IMR-90 (cell line): ENCODE measurements at regions not wholly inside any gene's neighbourhood (a gene's known extent, or its start where the extent isn't known, plus 50 kb on each side); places are given as distances from the start of the nearest gene placed in this dataset.

Experiments
- ATAC-seq: fragments of 200-7000 bp; cut with Tn5 transposase; 2 replicates; pipeline ENCODE4 v1.9.1; 2020; ENCODE audit warnings: low read depth, mild to moderate bottlenecking, moderate library complexity
- BruUV-seq: library from RNA; stranded (reverse); fragments of 400-500 nt; replicated peaks from 2 replicates; lab custom pipeline; 2021; lab: Mats Ljungman, UMichigan
- CTCF ChIA-PET: fragments of 300-600 bp; formaldehyde crosslinking; extraction: SDS; loops from one replicate; lab custom pipeline; 2021; ENCODE audit warnings: antibody characterized with exemption; lab: Yijun Ruan, JAX
- POLR2A ChIA-PET: fragments of 300-600 bp; sonication (Branson Sonifier 250); formaldehyde crosslinking; loops from one replicate; lab custom pipeline; 2022; ENCODE audit warnings: antibody characterized with exemption; ENCODE audit not compliant: unreplicated experiment; lab: Charles Lee
- DNase-seq: peaks from one replicate; pipeline ENCODE4 v3.0.0; 2013
- H2AFZ ChIP-seq: replicated peaks from 2 replicates; pipeline ENCODE3; 2013; ENCODE audit warnings: low read length, mild to moderate bottlenecking; ENCODE audit not compliant: poor library complexity
- H2AK5ac ChIP-seq: 2 replicates; pipeline ENCODE4 v1.6.1; 2013; ENCODE audit warnings: low read depth, low read length, inconsistent platforms
- H2AK9ac ChIP-seq: replicated peaks from 2 replicates; pipeline ENCODE3; 2013; ENCODE audit warnings: mild to moderate bottlenecking, low read depth, low read length, moderate library complexity; ENCODE audit not compliant: poor library complexity
- H2BK120ac ChIP-seq: 2 replicates; pipeline ENCODE4 v1.6.1; 2013; ENCODE audit warnings: low read depth, low read length, inconsistent platforms
- H2BK15ac ChIP-seq: 3 replicates; pipeline ENCODE4 v1.6.1; 2013; ENCODE audit warnings: low read depth, low read length, inconsistent platforms
- H2BK20ac ChIP-seq: 2 replicates; pipeline ENCODE4 v1.6.1; 2013; ENCODE audit warnings: low read depth, mild to moderate bottlenecking, inconsistent platforms, low read length, moderate library complexity
- H2BK5ac ChIP-seq: 2 replicates; pipeline ENCODE4 v1.6.1; 2013; ENCODE audit warnings: mild to moderate bottlenecking, low read depth, low read length, inconsistent platforms; ENCODE audit not compliant: poor library complexity, severe bottlenecking
- H3K14ac ChIP-seq: replicated peaks from 2 replicates; pipeline ENCODE4 v1.6.1; 2013; ENCODE audit warnings: low read depth, low read length, inconsistent platforms
- H3K18ac ChIP-seq: 2 replicates; pipeline ENCODE4 v1.6.1; 2013; ENCODE audit warnings: low read depth, low read length, control low read depth
- H3K23ac ChIP-seq: 2 replicates; pipeline ENCODE4 v1.6.1; 2013; ENCODE audit warnings: low read depth, low read length, inconsistent platforms
- H3K27ac ChIP-seq: 2 replicates; pipeline ENCODE4 v1.5.1; 2013; ENCODE audit warnings: mild to moderate bottlenecking, control low read depth, low read length; ENCODE audit not compliant: insufficient read depth
- H3K27me3 ChIP-seq: 2 replicates; pipeline ENCODE4 v1.6.1; 2013; ENCODE audit warnings: low read length; ENCODE audit not compliant: control insufficient read depth, insufficient read depth
- H3K36me3 ChIP-seq: 2 replicates; pipeline ENCODE4 v1.6.1; 2013; ENCODE audit warnings: low read length, mixed read lengths; ENCODE audit not compliant: control insufficient read depth, insufficient read depth
- H3K4ac ChIP-seq: 2 replicates; pipeline ENCODE4 v1.6.1; 2013; ENCODE audit warnings: low read depth, low read length, inconsistent platforms
- H3K4me1 ChIP-seq: 2 replicates; pipeline ENCODE4 v1.6.1; 2013; ENCODE audit warnings: low read length, mixed read lengths; ENCODE audit not compliant: control insufficient read depth, insufficient read depth
- H3K4me2 ChIP-seq: 2 replicates; pipeline ENCODE4 v1.6.1; 2013; ENCODE audit warnings: low read depth, mild to moderate bottlenecking, control low read depth, low read length, moderate library complexity
- H3K4me3 ChIP-seq: 2 replicates; pipeline ENCODE4 v1.5.1; 2013; ENCODE audit warnings: low read depth, mild to moderate bottlenecking, control low read depth, low read length, moderate library complexity; ENCODE audit not compliant: insufficient read depth
- H3K56ac ChIP-seq: 2 replicates; pipeline ENCODE4 v1.6.1; 2013; ENCODE audit warnings: low read length, inconsistent platforms; ENCODE audit not compliant: insufficient read depth; ENCODE audit errors: extremely low read depth
- H3K79me1 ChIP-seq, 2 experiments: 2 replicates each; pipeline ENCODE4 v1.6.1; 2013; ENCODE audit warnings: low read length in 2 of 2, inconsistent platforms in 1 of 2, low read depth in 1 of 2
- H3K9ac ChIP-seq: 2 replicates; pipeline ENCODE4 v1.6.1; 2013; ENCODE audit warnings: low read depth, low read length, control low read depth
- H3K9me1 ChIP-seq: 2 replicates; pipeline ENCODE4 v1.6.1; 2013; ENCODE audit warnings: low read length, inconsistent platforms; ENCODE audit not compliant: insufficient read depth
- H3K9me3 ChIP-seq: 2 replicates; pipeline ENCODE4 v1.6.1; 2013; ENCODE audit warnings: low read length; ENCODE audit not compliant: control insufficient read depth, insufficient read depth
- H4K20me1 ChIP-seq: 2 replicates; pipeline ENCODE4 v1.6.1; 2013; ENCODE audit warnings: low read length, inconsistent platforms; ENCODE audit not compliant: insufficient read depth
- H4K5ac ChIP-seq: 2 replicates; pipeline ENCODE4 v1.6.1; 2013; ENCODE audit warnings: mild to moderate bottlenecking, low read depth, low read length, control low read depth
- H4K8ac ChIP-seq, 2 experiments: 2 replicates each; pipeline ENCODE4 v1.6.1; 2013; ENCODE audit warnings: low read depth in 2 of 2, low read length in 2 of 2, control low read depth in 1 of 2, inconsistent platforms in 1 of 2
- H4K91ac ChIP-seq: 2 replicates; pipeline ENCODE4 v1.6.1; 2013; ENCODE audit warnings: low read depth, low read length, inconsistent platforms; ENCODE audit not compliant: insufficient read depth
- BHLHE40 ChIP-seq: fragments of 150-350 bp; IDR thresholded peaks from 2 replicates; pipeline ENCODE4 v1.6.1; 2016; ENCODE audit warnings: mild to moderate bottlenecking, low read depth, low read length
- CEBPB ChIP-seq: IDR thresholded peaks from 2 replicates; pipeline ENCODE4 v1.6.1; 2012; ENCODE audit warnings: low read depth, low read length, improper control_type of control experiment
- CHD1 ChIP-seq: IDR thresholded peaks from 2 replicates; pipeline ENCODE4 v1.6.1; 2012; ENCODE audit warnings: low read depth, low read length, improper control_type of control experiment
- ELK1 ChIP-seq: fragments of 150-350 bp; IDR thresholded peaks from 2 replicates; pipeline ENCODE4 v1.6.1; 2016; ENCODE audit warnings: low read depth, mild to moderate bottlenecking, low read length, moderate library complexity, borderline replicate concordance
- FOS ChIP-seq: fragments of 150-350 bp; IDR thresholded peaks from 2 replicates; pipeline ENCODE4 v1.6.1; 2016; ENCODE audit warnings: low read depth, low read length
- MAFK ChIP-seq: IDR thresholded peaks from 2 replicates; pipeline ENCODE4 v1.6.1; 2012; ENCODE audit warnings: low read depth, low read length, improper control_type of control experiment
- MAZ ChIP-seq: IDR thresholded peaks from 2 replicates; pipeline ENCODE4 v1.6.1; 2012; ENCODE audit warnings: low read depth, mild to moderate bottlenecking, low read length, improper control_type of control experiment, moderate library complexity, borderline replicate concordance
- MXI1 ChIP-seq: IDR thresholded peaks from 2 replicates; pipeline ENCODE4 v1.6.1; 2012; ENCODE audit warnings: low read depth, mild to moderate bottlenecking, low read length, moderate library complexity, borderline replicate concordance
- NFE2L2 ChIP-seq: fragments of 150-350 bp; IDR thresholded peaks from 2 replicates; pipeline ENCODE4 v1.6.1; 2016; ENCODE audit warnings: low read depth, mild to moderate bottlenecking, low read length
- POLR2A ChIP-seq: IDR thresholded peaks from 2 replicates; pipeline ENCODE4 v1.6.1; 2012; ENCODE audit warnings: mild to moderate bottlenecking, low read depth, low read length
- RAD21 ChIP-seq: IDR thresholded peaks from 2 replicates; pipeline ENCODE4 v1.6.1; 2012; ENCODE audit warnings: low read length, improper control_type of control experiment
- RCOR1 ChIP-seq: IDR thresholded peaks from 2 replicates; pipeline ENCODE4 v1.6.1; 2012; ENCODE audit warnings: mild to moderate bottlenecking, low read length, improper control_type of control experiment; ENCODE audit not compliant: insufficient replicate concordance
- RFX5 ChIP-seq: IDR thresholded peaks from 2 replicates; pipeline ENCODE4 v1.8.0; 2012; ENCODE audit warnings: low read depth, mild to moderate bottlenecking, low read length, moderate library complexity
- SMC3 ChIP-seq: fragments of 150-350 bp; IDR thresholded peaks from 2 replicates; pipeline ENCODE4 v1.6.1; 2016; ENCODE audit warnings: low read depth, mild to moderate bottlenecking, antibody characterized with exemption, low read length, moderate library complexity
- USF2 ChIP-seq: fragments of 150-350 bp; IDR thresholded peaks from 2 replicates; pipeline ENCODE4 v1.6.1; 2017; ENCODE audit warnings: mild to moderate bottlenecking, antibody characterized with exemption, low read length, low read depth
- dilution Hi-C: fragments of 300-500 bp; cut with HindIII; formaldehyde crosslinking; loops from one replicate; pipeline ENCODE4 v1.14.3; 2018; ENCODE audit warnings: low sequenced_read_pairs; ENCODE audit not compliant: unreplicated experiment
- in situ Hi-C: fragments of 300-500 bp; cut with MboI; formaldehyde crosslinking; loops from 3 replicates; pipeline ENCODE4 v1.14.3; 2019; ENCODE audit warnings: low sequenced_read_pairs, inconsistent platforms, mixed read lengths
- intact Hi-C: fragments of 100-400 bp; cut with micrococcal nuclease; formaldehyde crosslinking; loops from 2 replicates; pipeline ENCODE4 v1.10.0; 2022
- TF ChIP-seq, protein P1 (sequence below): conservative IDR thresholded peaks from 2 replicates; pipeline ENCODE4 v1.5.1; 2012; ENCODE audit warnings: mild to moderate bottlenecking, low read depth, low read length, improper control_type of control experiment

DNA sequence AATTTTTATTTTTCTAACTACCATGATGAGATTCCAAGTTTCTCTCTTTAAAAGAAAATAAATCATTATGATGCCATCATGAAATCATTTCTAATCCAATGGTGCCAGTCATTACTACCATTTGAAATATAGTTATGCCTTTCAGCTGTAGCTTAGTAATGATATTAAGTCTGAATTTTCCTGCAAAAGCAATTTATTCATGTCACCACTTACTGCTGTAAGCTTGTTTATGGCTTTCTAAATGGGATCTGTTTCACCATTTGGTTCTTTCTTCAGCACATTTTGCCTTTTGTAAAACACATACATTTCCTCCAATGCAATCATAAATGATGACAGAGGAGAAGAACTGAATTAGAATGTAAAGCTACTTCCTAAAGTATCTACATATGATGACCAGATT is 130.5 kb downstream of the SEM1 start:
- Histone ChIP-seq H2AFZ (no peak overlapping the region), H3K4ac (no peak overlapping the region), H3K9me1 (no peaks in the 10 kb centered on the region), H3K14ac (no peak overlapping the region), H3K79me1 (no peaks in the 10 kb centered on the region), H2BK5ac (no peak overlapping the region), H4K91ac (no peak overlapping the region), H2BK15ac (no peak overlapping the region), H2BK120ac (no peak overlapping the region), H3K36me3 (no peaks in the 10 kb centered on the region), H3K18ac (no peak overlapping the region), H4K8ac (no peak overlapping the region), H3K27me3 (no peaks in the 10 kb centered on the region), H3K4me3 (no peak overlapping the region), H3K27ac (no peak overlapping the region), H4K20me1 (no peaks in the 10 kb centered on the region), H4K5ac (no peak overlapping the region), H2AK9ac (no peak overlapping the region), H2AK5ac (no peak overlapping the region), H3K4me1 (no peaks in the 10 kb centered on the region), H3K56ac (no peak overlapping the region), H3K4me2 (no peak overlapping the region), H3K9ac (no peak overlapping the region), H3K23ac (no peak overlapping the region), H2BK20ac (no peak overlapping the region), H3K9me3 (no peaks in the 10 kb centered on the region)
- ATAC-seq (no peak), DNase-seq (no peak)
- in situ Hi-C loops, result no loop called here
- TF ChIP-seq RAD21 (no peak), MAZ (no peak), RCOR1 (no peak), MAFK (no peak), RFX5 (no peak), SMC3 (no peak), MXI1 (no peak), CEBPB (no peak), CHD1 (no peak), NFE2L2 (no peak), ELK1 (no peak), USF2 (no peak), BHLHE40 (no peak), FOS (no peak), POLR2A (no peak)
- TF ChIP-seq, protein P1, sequence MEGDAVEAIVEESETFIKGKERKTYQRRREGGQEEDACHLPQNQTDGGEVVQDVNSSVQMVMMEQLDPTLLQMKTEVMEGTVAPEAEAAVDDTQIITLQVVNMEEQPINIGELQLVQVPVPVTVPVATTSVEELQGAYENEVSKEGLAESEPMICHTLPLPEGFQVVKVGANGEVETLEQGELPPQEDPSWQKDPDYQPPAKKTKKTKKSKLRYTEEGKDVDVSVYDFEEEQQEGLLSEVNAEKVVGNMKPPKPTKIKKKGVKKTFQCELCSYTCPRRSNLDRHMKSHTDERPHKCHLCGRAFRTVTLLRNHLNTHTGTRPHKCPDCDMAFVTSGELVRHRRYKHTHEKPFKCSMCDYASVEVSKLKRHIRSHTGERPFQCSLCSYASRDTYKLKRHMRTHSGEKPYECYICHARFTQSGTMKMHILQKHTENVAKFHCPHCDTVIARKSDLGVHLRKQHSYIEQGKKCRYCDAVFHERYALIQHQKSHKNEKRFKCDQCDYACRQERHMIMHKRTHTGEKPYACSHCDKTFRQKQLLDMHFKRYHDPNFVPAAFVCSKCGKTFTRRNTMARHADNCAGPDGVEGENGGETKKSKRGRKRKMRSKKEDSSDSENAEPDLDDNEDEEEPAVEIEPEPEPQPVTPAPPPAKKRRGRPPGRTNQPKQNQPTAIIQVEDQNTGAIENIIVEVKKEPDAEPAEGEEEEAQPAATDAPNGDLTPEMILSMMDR, result no peak
- dilution Hi-C loops, result no loop called here
- no TSS peak for BruUV-seq
- ChIA-PET POLR2A (no interaction called here), CTCF (no interaction called here)
- intact Hi-C loops, result no loop called here
